ENCODE measurements at regions not wholly inside any gene's neighbourhood (a gene's known extent, or its start where the extent isn't known, plus 50 kb on each side); places are given as distances from the start of the nearest gene placed in this dataset.

- Histone ChIP-seq H3K27me3 (ENCODE audit: control insufficient read depth, insufficient read depth, low read length) (no peaks in the 10 kb centered on the region), H3K4me3 (ENCODE audit: insufficient read depth, low read depth, low read length) (no peak overlapping the region), H3K36me3 (replicated peaks; ENCODE audit: control insufficient read depth, insufficient read depth, low read length) (no peaks in the 10 kb centered on the region)
- no peak for DNase-seq
Observed at GRCh38 chr5:121251954-121252353, 599.7 kb upstream of the FTMT start.

- Histone ChIP-seq H3K27me3 (ENCODE audit: control insufficient read depth, insufficient read depth, low read length) (no peaks in the 10 kb centered on the region), H3K36me3 (replicated peaks; ENCODE audit: control insufficient read depth, insufficient read depth, low read length) (no peaks in the 10 kb centered on the region), H3K4me3 (ENCODE audit: insufficient read depth, low read depth, low read length) (no peak overlapping the region)
- no peak for DNase-seq
Observed at GRCh38 chr5:121257621-121258020, 594.1 kb upstream of the FTMT start.

GRCh38 chr5:121263456-121263855 lies 588.2 kb upstream of the FTMT start:
- DNase-seq: no peak
- Histone ChIP-seq H3K36me3 (replicated peaks; ENCODE audit: control insufficient read depth, insufficient read depth, low read length) (no peaks in the 10 kb centered on the region), H3K4me3 (ENCODE audit: insufficient read depth, low read depth, low read length) (no peak overlapping the region), H3K27me3 (ENCODE audit: control insufficient read depth, insufficient read depth, low read length) (no peaks in the 10 kb centered on the region)

- H3K27me3 ChIP-seq (ENCODE audit: control insufficient read depth, insufficient read depth, low read length): no peaks in the 10 kb centered on the region
- H3K4me3 ChIP-seq (ENCODE audit: insufficient read depth, low read depth, low read length): no peak overlapping the region
- no peak for DNase-seq
- H3K36me3 ChIP-seq (replicated peaks; ENCODE audit: control insufficient read depth, insufficient read depth, low read length): no peaks in the 10 kb centered on the region
Observed at GRCh38 chr5:121264605-121265004, 587.1 kb upstream of the FTMT start.

- Histone ChIP-seq H3K4me3 (ENCODE audit: insufficient read depth, low read depth, low read length) (no peak overlapping the region), H3K27me3 (ENCODE audit: control insufficient read depth, insufficient read depth, low read length) (no peaks in the 10 kb centered on the region), H3K36me3 (replicated peaks; ENCODE audit: control insufficient read depth, insufficient read depth, low read length) (no peaks in the 10 kb centered on the region)
- no peak for DNase-seq
Observed at GRCh38 chr5:121271546-121271945, 580.1 kb upstream of the FTMT start.

GRCh38 chr5:121273833-121274433 lies 577.7 kb upstream of the FTMT start:
- no peaks in the 10 kb centered on the region for H3K36me3 ChIP-seq (replicated peaks; ENCODE audit: control insufficient read depth, insufficient read depth, low read length)
- no peak for DNase-seq
- H3K4me3 ChIP-seq (ENCODE audit: insufficient read depth, low read depth, low read length): no peak overlapping the region
- no peaks in the 10 kb centered on the region for H3K27me3 ChIP-seq (ENCODE audit: control insufficient read depth, insufficient read depth, low read length)

GRCh38 chr5:121279801-121280200 lies 571.9 kb upstream of the FTMT start:
- H3K36me3 ChIP-seq (replicated peaks; ENCODE audit: control insufficient read depth, insufficient read depth, low read length): no peaks in the 10 kb centered on the region
- no peak overlapping the region for H3K4me3 ChIP-seq (ENCODE audit: insufficient read depth, low read depth, low read length)
- no peak for DNase-seq
- H3K27me3 ChIP-seq (ENCODE audit: control insufficient read depth, insufficient read depth, low read length): no peaks in the 10 kb centered on the region

- Histone ChIP-seq H3K27me3 (ENCODE audit: control insufficient read depth, insufficient read depth, low read length) (no peaks in the 10 kb centered on the region), H3K4me3 (ENCODE audit: insufficient read depth, low read depth, low read length) (no peak overlapping the region), H3K36me3 (replicated peaks; ENCODE audit: control insufficient read depth, insufficient read depth, low read length) (no peaks in the 10 kb centered on the region)
- no peak for DNase-seq
Observed at GRCh38 chr5:121285801-121286521, 565.7 kb upstream of the FTMT start.

GRCh38 chr5:121288781-121289180 lies 562.9 kb upstream of the FTMT start:
- Histone ChIP-seq H3K27me3 (ENCODE audit: control insufficient read depth, insufficient read depth, low read length) (no peaks in the 10 kb centered on the region), H3K36me3 (replicated peaks; ENCODE audit: control insufficient read depth, insufficient read depth, low read length) (no peaks in the 10 kb centered on the region), H3K4me3 (ENCODE audit: insufficient read depth, low read depth, low read length) (no peak overlapping the region)
- no peak for DNase-seq

- H3K4me3 ChIP-seq (ENCODE audit: insufficient read depth, low read depth, low read length): no peak overlapping the region
- no peak for DNase-seq
- no peaks in the 10 kb centered on the region for H3K36me3 ChIP-seq (replicated peaks; ENCODE audit: control insufficient read depth, insufficient read depth, low read length)
- no peaks in the 10 kb centered on the region for H3K27me3 ChIP-seq (ENCODE audit: control insufficient read depth, insufficient read depth, low read length)
Observed at GRCh38 chr5:121292664-121293063, 559.0 kb upstream of the FTMT start.

GRCh38 chr5:121296356-121296755 lies 555.3 kb upstream of the FTMT start:
- no peak for DNase-seq
- Histone ChIP-seq H3K4me3 (ENCODE audit: insufficient read depth, low read depth, low read length) (no peak overlapping the region), H3K27me3 (ENCODE audit: control insufficient read depth, insufficient read depth, low read length) (no peaks in the 10 kb centered on the region), H3K36me3 (replicated peaks; ENCODE audit: control insufficient read depth, insufficient read depth, low read length) (no peaks in the 10 kb centered on the region)

- Histone ChIP-seq H3K36me3 (replicated peaks; ENCODE audit: control insufficient read depth, insufficient read depth, low read length) (no peaks in the 10 kb centered on the region), H3K4me3 (ENCODE audit: insufficient read depth, low read depth, low read length) (no peak overlapping the region), H3K27me3 (ENCODE audit: control insufficient read depth, insufficient read depth, low read length) (no peaks in the 10 kb centered on the region)
- DNase-seq: no peak
Observed at GRCh38 chr5:121299153-121299552, 552.5 kb upstream of the FTMT start.

- H3K4me3 ChIP-seq (ENCODE audit: insufficient read depth, low read depth, low read length): no peak overlapping the region
- H3K27me3 ChIP-seq (ENCODE audit: control insufficient read depth, insufficient read depth, low read length): no peaks in the 10 kb centered on the region
- DNase-seq: no peak
- no peaks in the 10 kb centered on the region for H3K36me3 ChIP-seq (replicated peaks; ENCODE audit: control insufficient read depth, insufficient read depth, low read length)
Observed at GRCh38 chr5:121304838-121305237, 546.8 kb upstream of the FTMT start.

- DNase-seq: no peak
- no peak overlapping the region for H3K4me3 ChIP-seq (ENCODE audit: insufficient read depth, low read depth, low read length)
- no peaks in the 10 kb centered on the region for H3K27me3 ChIP-seq (ENCODE audit: control insufficient read depth, insufficient read depth, low read length)
- no peaks in the 10 kb centered on the region for H3K36me3 ChIP-seq (replicated peaks; ENCODE audit: control insufficient read depth, insufficient read depth, low read length)
Observed at GRCh38 chr5:121313886-121314285, 537.8 kb upstream of the FTMT start.

- Histone ChIP-seq H3K4me3 (ENCODE audit: insufficient read depth, low read depth, low read length) (no peak overlapping the region), H3K36me3 (replicated peaks; ENCODE audit: control insufficient read depth, insufficient read depth, low read length) (no peaks in the 10 kb centered on the region), H3K27me3 (ENCODE audit: control insufficient read depth, insufficient read depth, low read length) (no peaks in the 10 kb centered on the region)
- DNase-seq: no peak
Observed at GRCh38 chr5:121315786-121316185, 535.9 kb upstream of the FTMT start.
